ENCODE measurements at regions not wholly inside any gene's neighbourhood (a gene's known extent, or its start where the extent isn't known, plus 50 kb on each side); places are given as distances from the start of the nearest gene placed in this dataset.

DNA sequence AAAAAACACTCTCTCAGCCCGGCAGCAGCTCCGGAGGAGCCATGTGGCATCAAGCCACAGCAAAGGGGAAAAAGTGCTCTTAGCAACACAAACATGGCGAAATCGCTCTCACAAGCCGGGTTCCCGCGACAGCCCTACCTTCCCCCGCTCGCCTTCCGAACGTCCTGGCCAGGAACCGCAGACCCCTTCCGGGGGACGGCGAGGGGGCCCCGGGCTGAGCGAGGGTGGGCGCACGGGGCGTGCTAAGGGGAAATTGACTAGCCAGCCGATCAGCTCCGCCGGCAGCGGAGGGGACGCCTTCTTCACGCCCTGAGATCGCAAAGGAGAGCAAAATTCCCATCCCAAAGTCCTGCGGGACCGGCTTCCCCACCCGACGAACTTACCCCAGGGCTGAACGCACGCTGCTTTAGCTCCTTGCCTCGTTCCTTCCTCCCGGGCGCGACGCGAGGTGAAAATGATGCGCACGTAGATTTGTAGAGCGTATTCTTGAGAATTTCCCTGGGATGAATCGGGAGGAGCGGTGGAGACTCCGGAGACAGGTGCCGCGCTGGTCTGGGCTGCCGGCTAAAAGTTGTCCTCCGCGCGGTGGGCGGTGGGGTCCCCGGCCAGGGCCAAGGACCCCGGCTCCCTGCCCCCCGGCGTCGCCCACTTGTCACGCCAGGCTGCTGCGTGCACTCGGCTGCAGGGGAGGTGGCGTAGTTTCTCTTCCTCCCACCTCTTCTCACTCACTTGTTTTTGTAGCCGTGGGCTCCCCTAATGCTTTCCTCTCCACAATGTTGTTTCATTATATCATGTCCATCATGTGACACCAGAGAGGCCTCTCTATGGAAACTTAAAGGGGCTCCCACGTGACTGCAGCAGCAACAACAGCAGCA, 220.1 kb upstream of the MKLN1 start:
- intact Hi-C loops (cut with DNase I; ENCODE audit: low total_unique reads): loop anchor here (10.0 kb wide), 2 partner anchors 213 to 397 kb away; no protein-coding TSS in a partner anchor
- WGBS, 2 donors: 0% methylated on average over 34 to 61 of the region's 63 CpGs
- peaks cover 45% of the 10 kb centered on the region for H3K4me1 ChIP-seq

DNA sequence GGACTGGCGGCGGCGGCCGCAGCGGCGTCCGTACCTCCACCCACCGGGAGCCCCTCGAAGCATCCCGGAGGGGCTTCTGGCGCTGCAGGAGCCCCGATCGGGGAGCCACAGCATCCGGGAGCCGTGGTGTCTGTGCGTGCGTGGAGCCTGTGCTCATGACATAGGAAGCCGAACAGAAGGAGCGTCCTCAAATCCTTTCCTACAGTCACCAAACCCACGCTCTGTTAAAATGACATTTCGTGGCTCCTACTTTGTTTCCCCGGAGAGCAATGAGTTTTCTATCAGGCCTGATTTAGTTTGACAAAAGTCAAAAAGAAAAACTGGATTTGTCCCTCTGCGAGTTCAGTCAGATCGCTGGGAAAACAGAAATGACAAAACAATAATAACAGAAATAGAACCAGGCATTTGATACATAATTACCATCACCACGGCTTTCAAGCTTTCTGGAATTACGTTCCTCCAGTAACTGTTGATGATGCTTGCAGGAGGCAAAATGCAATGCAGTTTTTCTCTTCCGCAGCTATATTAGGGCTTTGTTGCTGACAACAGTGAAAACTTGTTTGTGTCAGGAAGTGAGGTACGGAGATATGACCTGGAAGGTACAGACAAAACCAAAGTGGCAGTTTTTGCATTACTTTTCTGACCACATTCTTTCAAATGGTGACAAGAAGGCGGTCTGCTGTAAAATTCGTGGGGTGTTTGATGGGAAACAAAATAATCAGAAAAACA, 219.3 kb upstream of the MKLN1 start:
- no peaks in the 10 kb centered on the region for H3K36me3 ChIP-seq (ENCODE audit: low read depth, missing control alignments)
- DNase-seq: no peak
- H3K4me3 ChIP-seq: peak overlapping the region; percentile 92 to 100
- peaks cover 42% of the 10 kb centered on the region for H3K4me1 ChIP-seq
- TF ChIP-seq, protein P1, sequence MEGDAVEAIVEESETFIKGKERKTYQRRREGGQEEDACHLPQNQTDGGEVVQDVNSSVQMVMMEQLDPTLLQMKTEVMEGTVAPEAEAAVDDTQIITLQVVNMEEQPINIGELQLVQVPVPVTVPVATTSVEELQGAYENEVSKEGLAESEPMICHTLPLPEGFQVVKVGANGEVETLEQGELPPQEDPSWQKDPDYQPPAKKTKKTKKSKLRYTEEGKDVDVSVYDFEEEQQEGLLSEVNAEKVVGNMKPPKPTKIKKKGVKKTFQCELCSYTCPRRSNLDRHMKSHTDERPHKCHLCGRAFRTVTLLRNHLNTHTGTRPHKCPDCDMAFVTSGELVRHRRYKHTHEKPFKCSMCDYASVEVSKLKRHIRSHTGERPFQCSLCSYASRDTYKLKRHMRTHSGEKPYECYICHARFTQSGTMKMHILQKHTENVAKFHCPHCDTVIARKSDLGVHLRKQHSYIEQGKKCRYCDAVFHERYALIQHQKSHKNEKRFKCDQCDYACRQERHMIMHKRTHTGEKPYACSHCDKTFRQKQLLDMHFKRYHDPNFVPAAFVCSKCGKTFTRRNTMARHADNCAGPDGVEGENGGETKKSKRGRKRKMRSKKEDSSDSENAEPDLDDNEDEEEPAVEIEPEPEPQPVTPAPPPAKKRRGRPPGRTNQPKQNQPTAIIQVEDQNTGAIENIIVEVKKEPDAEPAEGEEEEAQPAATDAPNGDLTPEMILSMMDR (IDR thresholded peaks at IDR 0.05): no peak
- TF ChIP-seq POLR2A (IDR thresholded peaks at IDR 0.05): no peak
- no peaks in the 10 kb centered on the region for H3K27me3 ChIP-seq
- intact Hi-C loops (cut with DNase I; ENCODE audit: low total_unique reads): loop anchor here (10.0 kb wide), 2 partner anchors 214 to 396 kb away; no protein-coding TSS in a partner anchor
- WGBS, 2 donors: 3 to 6% methylated on average over 12 to 30 of the region's 30 CpGs
- peak overlapping the region; percentile 99 to 100 for H3K27ac ChIP-seq
- no peaks in the 10 kb centered on the region for H3K9me3 ChIP-seq

More for the DNA sequence above, 220.1 kb upstream of the MKLN1 start:
- Histone ChIP-seq H3K36me3 (ENCODE audit: low read depth, missing control alignments) (no peaks in the 10 kb centered on the region), H3K27me3 (no peaks in the 10 kb centered on the region), H3K9me3 (no peaks in the 10 kb centered on the region), H3K27ac (peak overlapping the region; percentile 99 to 100), H3K4me3 (peak overlapping the region; percentile 92 to 100)
- TF ChIP-seq POLR2A (IDR thresholded peaks at IDR 0.05): peak; percentile 80
- TF ChIP-seq, protein P1 (IDR thresholded peaks at IDR 0.05): no peak
- DNase-seq: peak; percentile 93

DNA sequence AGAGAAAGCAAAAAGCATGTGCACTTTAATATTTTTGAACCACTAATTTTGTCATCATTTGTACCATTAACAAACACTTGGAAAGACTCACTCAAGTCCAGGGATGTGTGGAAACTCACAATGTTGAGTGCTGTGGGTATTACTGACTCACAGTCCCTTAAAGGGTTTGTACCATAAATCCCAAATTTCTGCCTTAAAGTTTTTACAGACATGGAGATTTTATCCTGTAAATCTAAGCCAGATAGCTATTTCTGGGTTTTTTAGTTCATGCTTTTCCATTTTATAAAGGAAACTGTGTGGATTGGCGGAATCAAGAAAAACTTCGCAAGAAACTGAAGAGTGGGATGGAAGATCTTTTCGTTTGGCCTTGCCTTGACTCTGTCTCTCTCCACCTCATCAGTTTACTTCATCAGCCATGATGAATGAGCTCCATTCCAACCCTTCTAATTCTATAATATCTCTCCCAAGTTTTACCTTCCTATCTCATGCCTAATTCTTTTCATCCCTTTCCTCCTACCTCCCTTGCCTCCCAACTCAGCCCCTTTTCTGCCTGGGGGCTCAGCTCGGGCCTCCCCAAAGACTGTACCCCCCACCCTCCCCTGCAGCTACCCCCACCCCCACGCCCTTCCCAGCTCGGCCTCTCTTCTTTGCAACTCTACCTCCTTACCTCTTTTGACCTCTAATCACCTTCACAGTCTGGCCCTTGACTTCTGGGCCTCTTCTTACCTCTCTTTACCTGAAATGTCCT, 218.5 kb upstream of the MKLN1 start:
- intact Hi-C loops (cut with DNase I; ENCODE audit: low total_unique reads): loop anchor here (10.0 kb wide), 2 partner anchors 214 to 396 kb away; no protein-coding TSS in a partner anchor
- no peak for DNase-seq

DNA sequence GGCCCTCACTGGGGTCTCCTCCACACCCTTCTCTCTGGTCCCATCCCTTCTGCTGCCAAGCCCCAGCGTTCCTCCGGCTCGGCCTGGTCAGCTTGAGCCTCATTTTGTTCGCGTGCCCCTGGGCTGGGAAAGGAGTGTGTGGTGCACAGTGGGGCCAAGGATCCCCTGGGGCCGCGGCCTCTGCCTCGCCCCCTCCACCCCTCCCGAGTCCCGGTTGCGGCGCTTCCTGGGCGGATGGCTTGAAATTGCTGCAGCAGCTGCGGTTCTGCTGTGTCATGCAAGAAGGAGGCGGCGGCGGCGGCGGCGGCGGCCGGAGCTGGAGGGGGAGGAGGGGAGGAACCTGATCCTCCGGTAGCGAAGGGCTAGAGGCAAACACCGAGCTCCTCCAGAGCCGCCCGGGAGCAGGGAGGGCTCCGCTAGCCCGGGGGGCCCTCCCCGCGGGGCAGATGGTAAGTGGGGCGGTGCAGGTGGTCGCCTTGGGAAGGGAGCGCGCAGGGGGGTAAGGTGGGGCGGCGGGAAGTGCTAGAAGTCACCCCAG, 217.8 kb upstream of the MKLN1 start:
- peak; percentile 75 for DNase-seq
- WGBS, 2 donors: 0% methylated on average over 7 to 26 of the region's 37 CpGs
- TF ChIP-seq, protein P1 (IDR thresholded peaks at IDR 0.05): no peak
- TF ChIP-seq POLR2A (IDR thresholded peaks at IDR 0.05): no peak
- H3K4me1 ChIP-seq: peaks cover 29% of the 10 kb centered on the region
- H3K36me3 ChIP-seq (ENCODE audit: low read depth, missing control alignments): no peaks in the 10 kb centered on the region
- H3K27me3 ChIP-seq: no peaks in the 10 kb centered on the region
- H3K27ac ChIP-seq: peak overlapping the region; percentile 99 to 100
- intact Hi-C loops (cut with DNase I; ENCODE audit: low total_unique reads): loop anchor here (10.0 kb wide), 2 partner anchors 215 to 395 kb away; no protein-coding TSS in a partner anchor
- H3K9me3 ChIP-seq: no peaks in the 10 kb centered on the region
- peak overlapping the region; percentile 64 to 100 for H3K4me3 ChIP-seq

More for the DNA sequence above, 218.5 kb upstream of the MKLN1 start:
- no peaks in the 10 kb centered on the region for H3K9me3 ChIP-seq
- no peak for TF ChIP-seq POLR2A (IDR thresholded peaks at IDR 0.05)
- TF ChIP-seq, protein P1 (IDR thresholded peaks at IDR 0.05): no peak
- H3K4me1 ChIP-seq: peaks cover 34% of the 10 kb centered on the region
- no peaks in the 10 kb centered on the region for H3K36me3 ChIP-seq (ENCODE audit: low read depth, missing control alignments)
- 37% methylated on average over 6 of the region's 6 CpGs for WGBS, 2 donors
- H3K27ac ChIP-seq: peak overlapping the region; percentile 99 to 100
- no peaks in the 10 kb centered on the region for H3K27me3 ChIP-seq
- peak overlapping the region; percentile 92 to 100 for H3K4me3 ChIP-seq

Measured in testis (tissue), 2 donors.